Spleen (tissue), 11 donors: ENCODE measurements at regions not wholly inside any gene's neighbourhood (a gene's known extent, or its start where the extent isn't known, plus 50 kb on each side); places are given as distances from the start of the nearest gene placed in this dataset.

Source experiments
- DNase-seq: peaks from one replicate; pipeline ENCODE4 v3.0.0-alpha.2; 2020
- H3K27ac ChIP-seq, 8 donors: fragments of 200-600 bp; sonication (generic) in 7 of 8; 1 replicate in 4 of 8; 2 replicates in 4 of 8; pipeline versions ENCODE4 v1.5.0 to v1.8.0; 2016 to 2021; ENCODE audit warnings: inconsistent platforms in 4 of 8, mild to moderate bottlenecking in 4 of 8, moderate library complexity in 1 of 8
- H3K27me3 ChIP-seq, 7 donors: fragments of 200-600 bp; sonication (generic) in 6 of 7; replicated peaks in 1 of 7; 1 replicate in 4 of 7; 2 replicates in 3 of 7; pipeline versions ENCODE4 v1.5.0 to v1.8.0; 2016 to 2021; ENCODE audit warnings: inconsistent platforms in 3 of 7, mild to moderate bottlenecking in 1 of 7
- H3K36me3 ChIP-seq, 6 donors: fragments of 200-600 bp; sonication (generic) in 5 of 6; 1 replicate in 4 of 6; 2 replicates in 2 of 6; pipeline versions ENCODE4 v1.5.0 to v1.8.0; 2016 to 2021; ENCODE audit warnings: inconsistent platforms in 2 of 6
- H3K4me1 ChIP-seq, 6 donors: fragments of 200-600 bp; sonication (generic) in 5 of 6; 1 replicate in 3 of 6; 2 replicates in 3 of 6; pipeline versions ENCODE4 v1.5.0 to v1.8.0; 2016 to 2021; ENCODE audit warnings: inconsistent platforms in 3 of 6
- H3K4me3 ChIP-seq, 8 donors: fragments of 200-600 bp; sonication (generic) in 7 of 8; 1 replicate in 4 of 8; 2 replicates in 4 of 8; pipeline versions ENCODE4 v1.5.0 to v1.8.0; 2016 to 2021; ENCODE audit warnings: inconsistent platforms in 4 of 8, mild to moderate bottlenecking in 4 of 8, moderate library complexity in 2 of 8
- H3K9me3 ChIP-seq, 8 donors: fragments of 200-600 bp; sonication (generic) in 7 of 8; 1 replicate in 4 of 8; 2 replicates in 4 of 8; pipeline versions ENCODE4 v1.5.0 to v1.8.0; 2016 to 2021; ENCODE audit warnings: inconsistent platforms in 4 of 8
- CTCF ChIP-seq, 11 experiments: fragments of 200-600 bp in 7 of 11; fragments of 450-650 bp in 4 of 11; sonication (generic) in 4 of 11; IDR thresholded peaks in 8 of 11; conservative IDR thresholded peaks in 3 of 11; 1 replicate in 7 of 11; 2 replicates in 4 of 11; pipeline versions ENCODE4 v1.4.0 to v1.8.0; 2016 to 2021; ENCODE audit warnings: antibody characterized with exemption in 11 of 11, inconsistent platforms in 4 of 11, mild to moderate bottlenecking in 1 of 11
- POLR2A ChIP-seq, 3 donors: fragments of 450-650 bp; IDR thresholded peaks; one replicate each; pipeline ENCODE4 v1.5.1; 2017; ENCODE audit warnings: antibody characterized with exemption in 3 of 3, mild to moderate bottlenecking in 1 of 3
- POLR2AphosphoS5 ChIP-seq, 3 donors: sonication (generic); formaldehyde crosslinking; IDR thresholded peaks; one replicate each; pipeline ENCODE4 v1.5.1; 2017; ENCODE audit warnings: antibody characterized with exemption in 3 of 3
- WGBS, 5 donors: extraction: QIAGEN DNeasy Blood & Tissue Kit in 3 of 5; methylation state at CpG; one replicate each; pipeline versions ENCODE4 v1.1.5 to v1.1.7; 2013 to 2018; 5-methylcytosine and 5-hydroxymethylcytosine counted together
- intact Hi-C: fragments of 100-400 bp; cut with DNase I; formaldehyde crosslinking; loops from one replicate; pipeline ENCODE4 v1.15.0; 2023; ENCODE audit warnings: low total_unique reads
- donor health status: healthy with polysubstance abuse.
- donor health status: DM: no; HTN: no; CAD: no; lungs with moderate emphysema.
- donor health status: DM: no; HTN: no; CAD: no.
- donor health status: Bipolar disorder and iron deficiency.
- donor health status: healthy.
- donor health status: DM: no; HTN: no; CAD: no.
- donor health status: DM: yes; HTN: yes; CAD: no.

GRCh38 chr20:60095456-60095855 is 137.2 kb downstream of the CDH26 start:
- 87 to 92% (median 89%) methylated on average over 5 of the region's 5 CpGs for WGBS, 5 donors
- DNase-seq, result no peak
- peaks cover 0 to 19% (median 3%) of the 10 kb centered on the region in 8 donors for H3K9me3 ChIP-seq
- H3K27ac ChIP-seq, result no peak overlapping the region
- peaks cover 0 to 19% (median 0%) of the 10 kb centered on the region in 7 donors for H3K27me3 ChIP-seq
- no peaks in the 10 kb centered on the region for H3K36me3 ChIP-seq
- intact Hi-C loops, result no loop called here
- peaks cover 0 to 3% (median 0%) of the 10 kb centered on the region in 6 donors for H3K4me1 ChIP-seq
- TF ChIP-seq POLR2AphosphoS5 (IDR thresholded peaks at IDR 0.05) (no peak), POLR2A (IDR thresholded peaks at IDR 0.05) (no peak), CTCF (IDR thresholded peaks at IDR 0.05 in 8 of 11, conservative IDR thresholded peaks at IDR 0.05 in 3 of 11) (no peak)
- no peak overlapping the region for H3K4me3 ChIP-seq

GRCh38 chr20:60096166-60096565 is 137.9 kb downstream of the CDH26 start:
- H3K4me3 ChIP-seq, result no peak overlapping the region
- DNase-seq, result no peak
- peak overlapping the region in 1 of 8 donors; percentile 74 for H3K27ac ChIP-seq
- H3K36me3 ChIP-seq, result no peaks in the 10 kb centered on the region
- H3K27me3 ChIP-seq, result peaks cover 0 to 11% (median 0%) of the 10 kb centered on the region in 7 donors
- peaks cover 0 to 10% (median 3%) of the 10 kb centered on the region in 6 donors for H3K4me1 ChIP-seq
- 71 to 94% (median 81%) methylated on average over 10 of the region's 10 CpGs for WGBS, 5 donors
- intact Hi-C loops, result no loop called here
- peaks cover 0 to 19% (median 3%) of the 10 kb centered on the region in 8 donors for H3K9me3 ChIP-seq
- TF ChIP-seq POLR2AphosphoS5 (IDR thresholded peaks at IDR 0.05) (no peak), CTCF (IDR thresholded peaks at IDR 0.05 in 8 of 11, conservative IDR thresholded peaks at IDR 0.05 in 3 of 11) (no peak), POLR2A (IDR thresholded peaks at IDR 0.05) (no peak)

- H3K4me3 ChIP-seq, result peak overlapping the region in 1 of 8 donors; percentile 42
- peaks cover 0 to 5% (median 0%) of the 10 kb centered on the region in 7 donors for H3K27me3 ChIP-seq
- peak overlapping the region in 7 of 8 donors; percentile 7 to 83 (median 74) for H3K27ac ChIP-seq
- TF ChIP-seq POLR2AphosphoS5 (IDR thresholded peaks at IDR 0.05) (peak in 1 of 3 donors; percentile 30), POLR2A (IDR thresholded peaks at IDR 0.05) (no peak), CTCF (IDR thresholded peaks at IDR 0.05 in 8 of 11, conservative IDR thresholded peaks at IDR 0.05 in 3 of 11) (peak in 2 of 11 experiments; percentile 13 to 30)
- no peaks in the 10 kb centered on the region for H3K36me3 ChIP-seq
- H3K4me1 ChIP-seq, result peaks cover 0 to 21% (median 8%) of the 10 kb centered on the region in 6 donors
- no peak for DNase-seq
- peaks cover 0 to 16% (median 3%) of the 10 kb centered on the region in 8 donors for H3K9me3 ChIP-seq
- intact Hi-C loops, result no loop called here
- WGBS, 5 donors, result 34 to 49% (median 43%) methylated on average over 4 of the region's 4 CpGs
Measured at GRCh38 chr20:60097285-60097684, 139.1 kb downstream of the CDH26 start.

GRCh38 chr20:60100780-60101179 is 142.6 kb downstream of the CDH26 start:
- peaks cover 0 to 5% (median 0%) of the 10 kb centered on the region in 7 donors for H3K27me3 ChIP-seq
- TF ChIP-seq POLR2AphosphoS5 (IDR thresholded peaks at IDR 0.05) (no peak), POLR2A (IDR thresholded peaks at IDR 0.05) (no peak), CTCF (IDR thresholded peaks at IDR 0.05 in 8 of 11, conservative IDR thresholded peaks at IDR 0.05 in 3 of 11) (no peak)
- H3K27ac ChIP-seq, result peak overlapping the region in 6 of 8 donors; percentile 49 to 83 (median 74)
- DNase-seq, result no peak
- peaks cover 0 to 3% (median 0%) of the 10 kb centered on the region in 8 donors for H3K9me3 ChIP-seq
- peak overlapping the region in 1 of 8 donors; percentile 36 for H3K4me3 ChIP-seq
- H3K36me3 ChIP-seq, result no peaks in the 10 kb centered on the region
- peaks cover 0 to 34% (median 8%) of the 10 kb centered on the region in 6 donors for H3K4me1 ChIP-seq
- 28 to 62% (median 31%) methylated on average over 5 of the region's 5 CpGs for WGBS, 5 donors
- intact Hi-C loops, result no loop called here
